UCSD-AML1 (cell line): ENCODE measurements at regions not wholly inside any gene's neighbourhood (a gene's known extent, or its start where the extent isn't known, plus 50 kb on each side); places are given as distances from the start of the nearest gene placed in this dataset.
A peak's percentile ranks its signal among the peaks of the same experiment; 100 is the strongest.

ENCODE experiments used
- DNase-seq: peaks from one replicate; lab custom pipeline; 2025; ENCODE audit not compliant: unreplicated experiment; lab: John Stamatoyannopoulos, UW

- no peak for DNase-seq
Observed at GRCh38 chr4:136769717-136770116, 762.6 kb downstream of the PCDH18 start.

GRCh38 chr4:136768925-136769275 is 763.4 kb downstream of the PCDH18 start:
- no peak for DNase-seq

- no peak for DNase-seq
Observed at GRCh38 chr4:136768213-136768924, 763.9 kb downstream of the PCDH18 start.

- DNase-seq = no peak
Observed at GRCh38 chr4:136763919-136764318, 768.4 kb downstream of the PCDH18 start.

GRCh38 chr4:136755531-136755916 is 776.8 kb downstream of the PCDH18 start:
- DNase-seq = no peak

GRCh38 chr4:136754810-136755530 is 777.3 kb downstream of the PCDH18 start:
- DNase-seq = no peak

- no peak for DNase-seq
Observed at GRCh38 chr4:136751556-136751955, 780.7 kb downstream of the PCDH18 start.

- no peak for DNase-seq
Observed at GRCh38 chr4:136750897-136751296, 781.4 kb downstream of the PCDH18 start.

- no peak for DNase-seq
Observed at GRCh38 chr4:136749989-136750388, 782.3 kb downstream of the PCDH18 start.

GRCh38 chr4:136748773-136749172 is 783.5 kb downstream of the PCDH18 start:
- no peak for DNase-seq

- no peak for DNase-seq
Observed at GRCh38 chr4:136748165-136748564, 784.1 kb downstream of the PCDH18 start.

GRCh38 chr4:136743238-136743637 is 789.1 kb downstream of the PCDH18 start:
- DNase-seq = no peak

- no peak for DNase-seq
Observed at GRCh38 chr4:136742333-136742732, 790.0 kb downstream of the PCDH18 start.

- DNase-seq = no peak
Observed at GRCh38 chr4:136741468-136741867, 790.8 kb downstream of the PCDH18 start.

- no peak for DNase-seq
Observed at GRCh38 chr4:136740326-136740725, 792.0 kb downstream of the PCDH18 start.

GRCh38 chr4:136737066-136737465 is 795.2 kb downstream of the PCDH18 start:
- DNase-seq = no peak

- no peak for DNase-seq
Observed at GRCh38 chr4:136731025-136731424, 801.3 kb downstream of the PCDH18 start.

- no peak for DNase-seq
Observed at GRCh38 chr4:136725286-136726081, 806.8 kb downstream of the PCDH18 start.

GRCh38 chr4:136713140-136713539 is 819.2 kb downstream of the PCDH18 start:
- DNase-seq = peak; percentile 5

- no peak for DNase-seq
Observed at GRCh38 chr4:136709897-136710296, 822.4 kb downstream of the PCDH18 start.

GRCh38 chr4:136706942-136707341 is 825.4 kb downstream of the PCDH18 start:
- no peak for DNase-seq

GRCh38 chr4:136699905-136700304 is 832.4 kb downstream of the PCDH18 start:
- DNase-seq = no peak
